ENCODE measurements at regions not wholly inside any gene's neighbourhood (a gene's known extent, or its start where the extent isn't known, plus 50 kb on each side); places are given as distances from the start of the nearest gene placed in this dataset.
"Not testable (repeated sequence)": the region's sequence is repeated elsewhere in the genome, so short reads cannot be mapped to it uniquely, and the experiment has no call there.

DNA sequence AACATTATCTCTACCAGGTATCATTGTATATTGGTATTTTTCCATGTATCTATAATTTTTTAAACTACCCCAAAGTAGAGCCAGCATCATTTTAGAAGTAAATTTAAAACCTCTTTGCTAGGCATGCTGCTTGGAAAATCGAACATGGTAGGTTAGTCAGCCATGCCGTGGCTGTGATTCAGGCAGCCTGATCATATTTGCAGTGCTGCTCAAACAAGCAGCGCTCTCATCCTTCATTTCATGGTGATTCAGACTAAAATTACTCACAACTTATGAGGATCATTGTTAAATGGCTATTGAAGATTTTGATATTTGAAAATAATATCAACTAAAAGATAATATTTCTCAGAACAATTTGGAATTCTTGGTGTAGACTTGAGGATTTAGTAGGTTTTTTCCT is 161.2 kb upstream of the SPATA31A3 start:
- H3K36me3 ChIP-seq (ENCODE audit: control insufficient read depth, insufficient read depth, low read length); H3K4me1 Mint-ChIP-seq; DNase-seq; H3K4me1 ChIP-seq (ENCODE audit: control insufficient read depth, insufficient read depth, low read length); H3K27me3 ChIP-seq (ENCODE audit: control insufficient read depth, insufficient read depth, low read length); H3K9me3 ChIP-seq (ENCODE audit: control insufficient read depth, insufficient read depth, low read length); H3K4me3 ChIP-seq (ENCODE audit: low read length); H3K9me3 Mint-ChIP-seq; H3K27me3 Mint-ChIP-seq (ENCODE audit: low read depth in 2 of 2); H3K27ac Mint-ChIP-seq; H3K4me3 Mint-ChIP-seq; H3K27ac ChIP-seq (ENCODE audit: low read length); H3K36me3 Mint-ChIP-seq; intact Hi-C loops (cut with micrococcal nuclease); ATAC-seq: not testable (repeated sequence)
- WGBS (ENCODE audit: insufficient coverage) = no CpG with 5 or more reads among the region's 3 CpGs

DNA sequence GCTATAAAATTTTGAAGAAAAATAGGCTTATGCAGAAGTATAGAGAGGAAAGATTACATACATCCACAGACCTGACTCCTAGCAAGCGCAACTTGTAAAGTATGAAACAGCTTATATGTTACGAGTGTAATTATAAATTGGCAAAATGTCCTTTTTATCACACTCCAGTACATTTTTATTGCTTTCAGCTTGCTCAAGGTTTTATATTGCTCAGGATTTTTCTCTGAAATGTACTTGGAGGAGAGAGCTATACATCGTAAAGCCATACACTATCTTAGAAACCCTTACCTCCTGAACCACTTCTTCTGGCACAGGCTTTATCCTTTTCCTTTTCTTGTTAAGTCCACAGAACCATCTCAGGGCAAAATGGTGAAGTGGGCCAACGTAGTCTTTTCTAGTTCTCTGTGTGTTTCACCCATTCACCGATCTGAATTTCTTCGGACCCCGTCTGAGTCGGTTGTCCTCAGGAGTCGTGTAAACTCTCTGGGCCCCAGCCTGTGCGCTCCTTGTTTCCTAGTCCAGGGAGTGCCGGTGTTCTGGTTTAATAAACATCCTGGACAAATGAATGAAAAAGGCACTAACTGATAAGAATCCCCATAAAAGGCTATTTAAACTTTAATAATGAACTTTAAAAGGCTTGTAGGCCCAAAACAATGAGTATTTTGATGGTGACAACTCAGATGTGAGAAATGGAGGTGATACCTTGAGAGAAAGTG is 150.2 kb upstream of the SPATA31A3 start:
- H3K27ac ChIP-seq (ENCODE audit: low read length); H3K27ac Mint-ChIP-seq; H3K4me3 ChIP-seq (ENCODE audit: low read length); intact Hi-C loops (cut with micrococcal nuclease); H3K27me3 ChIP-seq (ENCODE audit: control insufficient read depth, insufficient read depth, low read length); H3K36me3 ChIP-seq (ENCODE audit: control insufficient read depth, insufficient read depth, low read length); H3K9me3 Mint-ChIP-seq; H3K4me3 Mint-ChIP-seq; H3K4me1 ChIP-seq (ENCODE audit: control insufficient read depth, insufficient read depth, low read length); H3K27me3 Mint-ChIP-seq (ENCODE audit: low read depth in 2 of 2); ATAC-seq; H3K36me3 Mint-ChIP-seq; DNase-seq; H3K4me1 Mint-ChIP-seq; H3K9me3 ChIP-seq (ENCODE audit: control insufficient read depth, insufficient read depth, low read length): not testable (repeated sequence)
- no CpG with 5 or more reads among the region's 11 CpGs for WGBS (ENCODE audit: insufficient coverage)

DNA sequence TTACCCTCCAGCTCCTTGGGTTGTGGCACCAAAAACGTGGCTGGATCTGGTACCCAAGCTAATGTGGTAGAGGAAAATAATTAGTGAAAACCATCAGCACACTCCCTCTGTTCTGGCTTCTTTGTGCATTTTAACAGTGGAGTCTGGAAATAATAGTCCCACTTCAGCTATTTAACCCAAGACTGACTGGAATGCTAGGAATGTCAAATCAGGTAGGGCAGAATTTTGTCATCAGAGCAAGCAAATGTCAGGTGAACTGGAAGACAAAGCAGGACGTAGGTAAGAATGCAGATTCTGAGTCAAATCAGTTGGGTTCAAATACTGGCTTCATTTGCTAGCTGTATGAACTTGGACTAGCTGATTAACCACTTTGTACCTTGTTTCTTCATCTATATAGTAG is 144.0 kb upstream of the SPATA31A3 start:
- H3K4me3 ChIP-seq (ENCODE audit: low read length); H3K36me3 Mint-ChIP-seq; H3K4me3 Mint-ChIP-seq; H3K36me3 ChIP-seq (ENCODE audit: control insufficient read depth, insufficient read depth, low read length); H3K9me3 Mint-ChIP-seq; H3K9me3 ChIP-seq (ENCODE audit: control insufficient read depth, insufficient read depth, low read length); ATAC-seq; H3K27me3 ChIP-seq (ENCODE audit: control insufficient read depth, insufficient read depth, low read length); H3K27me3 Mint-ChIP-seq (ENCODE audit: low read depth in 2 of 2); H3K27ac ChIP-seq (ENCODE audit: low read length); H3K27ac Mint-ChIP-seq; intact Hi-C loops (cut with micrococcal nuclease); H3K4me1 Mint-ChIP-seq; DNase-seq; H3K4me1 ChIP-seq (ENCODE audit: control insufficient read depth, insufficient read depth, low read length): not testable (repeated sequence)
- WGBS (ENCODE audit: insufficient coverage) = no CpG with 5 or more reads among the region's 2 CpGs

DNA sequence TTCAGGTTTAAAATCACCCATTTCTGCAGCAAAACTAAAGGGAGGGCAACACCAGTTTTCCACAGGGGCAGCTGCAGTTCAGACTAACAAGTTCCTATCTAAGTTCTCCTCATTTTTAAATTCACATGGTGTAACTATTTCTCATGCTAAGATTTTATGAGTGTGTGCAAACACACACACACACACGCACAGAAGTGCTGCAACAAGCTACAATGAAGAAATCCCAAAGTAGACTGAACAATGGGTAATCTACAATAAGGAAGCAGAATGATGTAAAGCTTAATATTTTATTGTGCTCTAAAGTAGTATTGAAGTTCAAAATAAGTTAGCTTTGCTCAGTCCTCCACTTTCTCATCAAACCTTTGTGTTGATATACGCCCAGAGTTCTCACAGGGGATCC is 140.8 kb upstream of the SPATA31A3 start:
- H3K27ac ChIP-seq (ENCODE audit: low read length); H3K9me3 ChIP-seq (ENCODE audit: control insufficient read depth, insufficient read depth, low read length); H3K4me3 Mint-ChIP-seq; intact Hi-C loops (cut with micrococcal nuclease); H3K27me3 Mint-ChIP-seq (ENCODE audit: low read depth in 2 of 2); H3K9me3 Mint-ChIP-seq; DNase-seq; H3K27me3 ChIP-seq (ENCODE audit: control insufficient read depth, insufficient read depth, low read length); H3K36me3 Mint-ChIP-seq; H3K4me3 ChIP-seq (ENCODE audit: low read length); H3K27ac Mint-ChIP-seq; ATAC-seq; H3K4me1 Mint-ChIP-seq; H3K4me1 ChIP-seq (ENCODE audit: control insufficient read depth, insufficient read depth, low read length); H3K36me3 ChIP-seq (ENCODE audit: control insufficient read depth, insufficient read depth, low read length): not testable (repeated sequence)
- WGBS (ENCODE audit: insufficient coverage) = no CpG with 5 or more reads among the region's 2 CpGs

DNA sequence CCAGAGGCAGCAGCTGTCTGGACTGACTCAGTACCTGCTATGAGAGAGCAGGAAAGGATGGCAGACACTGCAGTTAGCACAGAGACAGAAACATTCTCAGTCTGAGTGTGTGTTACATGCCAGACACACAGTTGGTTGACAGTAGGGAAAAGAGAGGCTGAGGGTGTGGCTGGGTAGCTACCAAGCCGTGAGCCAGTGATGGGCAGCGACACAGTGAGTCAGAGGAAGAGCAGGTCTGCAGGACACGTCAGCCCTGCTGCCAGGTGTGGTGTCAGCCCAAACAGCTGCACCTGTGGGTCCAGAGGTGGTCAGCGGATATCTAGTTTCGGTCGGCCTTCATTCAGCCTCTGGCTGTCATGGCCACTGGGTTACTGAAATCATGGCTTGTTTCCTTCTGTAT is 124.4 kb upstream of the SPATA31A3 start:
- intact Hi-C loops (cut with micrococcal nuclease); DNase-seq; H3K27ac Mint-ChIP-seq; H3K27ac ChIP-seq (ENCODE audit: low read length); H3K36me3 ChIP-seq (ENCODE audit: control insufficient read depth, insufficient read depth, low read length); H3K4me3 ChIP-seq (ENCODE audit: low read length); H3K27me3 ChIP-seq (ENCODE audit: control insufficient read depth, insufficient read depth, low read length); H3K27me3 Mint-ChIP-seq (ENCODE audit: low read depth in 2 of 2); H3K4me1 Mint-ChIP-seq; H3K9me3 ChIP-seq (ENCODE audit: control insufficient read depth, insufficient read depth, low read length); H3K4me1 ChIP-seq (ENCODE audit: control insufficient read depth, insufficient read depth, low read length); H3K9me3 Mint-ChIP-seq; H3K36me3 Mint-ChIP-seq; ATAC-seq; H3K4me3 Mint-ChIP-seq: not testable (repeated sequence)
- WGBS (ENCODE audit: insufficient coverage) = no CpG with 5 or more reads among the region's 6 CpGs

DNA sequence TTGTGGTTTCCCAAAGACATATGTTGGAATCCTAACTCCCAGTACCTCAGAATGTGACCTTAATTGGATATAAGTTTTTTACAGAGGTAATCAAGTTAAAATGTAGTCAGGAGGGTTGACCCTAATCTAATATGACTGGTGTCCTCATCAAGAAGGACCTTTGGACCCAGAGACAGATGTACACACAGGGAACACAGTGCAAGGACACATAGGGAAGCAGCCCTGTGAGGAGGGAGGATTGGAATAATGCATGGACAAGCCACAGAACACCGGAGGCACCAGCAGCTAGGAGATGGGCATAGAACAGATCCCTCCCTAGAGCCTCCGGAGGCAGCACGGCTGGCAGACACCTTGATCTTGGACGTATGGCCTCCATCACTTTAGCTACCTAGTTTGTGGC is 119.8 kb upstream of the SPATA31A3 start:
- H3K36me3 Mint-ChIP-seq; H3K27ac Mint-ChIP-seq; H3K27ac ChIP-seq (ENCODE audit: low read length); H3K9me3 ChIP-seq (ENCODE audit: control insufficient read depth, insufficient read depth, low read length); H3K27me3 ChIP-seq (ENCODE audit: control insufficient read depth, insufficient read depth, low read length); ATAC-seq; H3K9me3 Mint-ChIP-seq; H3K4me3 ChIP-seq (ENCODE audit: low read length); DNase-seq; intact Hi-C loops (cut with micrococcal nuclease); H3K4me1 Mint-ChIP-seq; H3K36me3 ChIP-seq (ENCODE audit: control insufficient read depth, insufficient read depth, low read length); H3K4me3 Mint-ChIP-seq; H3K27me3 Mint-ChIP-seq (ENCODE audit: low read depth in 2 of 2); H3K4me1 ChIP-seq (ENCODE audit: control insufficient read depth, insufficient read depth, low read length): not testable (repeated sequence)
- no CpG with 5 or more reads among the region's 4 CpGs for WGBS (ENCODE audit: insufficient coverage)

DNA sequence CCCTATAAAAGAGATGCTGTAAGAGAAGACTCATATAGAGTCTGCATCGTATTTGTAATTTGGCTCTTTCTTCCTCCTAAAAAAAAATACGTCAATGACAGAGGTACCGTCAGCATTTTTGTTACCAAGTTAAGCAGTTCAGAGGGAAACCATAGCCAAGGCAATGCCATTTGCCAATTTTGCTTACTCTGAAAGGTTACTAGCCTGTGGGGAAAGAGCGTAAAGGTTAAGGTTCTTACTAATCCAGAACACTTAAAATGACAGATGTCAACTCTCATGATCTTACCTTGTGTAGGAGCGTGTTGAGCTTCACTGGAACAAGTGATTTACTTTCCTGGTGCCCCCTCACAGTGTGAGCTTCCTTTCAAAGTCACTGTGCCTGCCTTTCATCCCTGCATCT is 119.4 kb upstream of the SPATA31A3 start:
- H3K4me3 ChIP-seq (ENCODE audit: low read length); H3K4me1 Mint-ChIP-seq; H3K27ac ChIP-seq (ENCODE audit: low read length); H3K9me3 ChIP-seq (ENCODE audit: control insufficient read depth, insufficient read depth, low read length); H3K4me3 Mint-ChIP-seq; H3K9me3 Mint-ChIP-seq; H3K27me3 Mint-ChIP-seq (ENCODE audit: low read depth in 2 of 2); H3K27me3 ChIP-seq (ENCODE audit: control insufficient read depth, insufficient read depth, low read length); H3K27ac Mint-ChIP-seq; DNase-seq; intact Hi-C loops (cut with micrococcal nuclease); H3K4me1 ChIP-seq (ENCODE audit: control insufficient read depth, insufficient read depth, low read length); ATAC-seq; H3K36me3 ChIP-seq (ENCODE audit: control insufficient read depth, insufficient read depth, low read length); H3K36me3 Mint-ChIP-seq: not testable (repeated sequence)
- 90% methylated on average over 2 of the region's 5 CpGs for WGBS (ENCODE audit: insufficient coverage)

DNA sequence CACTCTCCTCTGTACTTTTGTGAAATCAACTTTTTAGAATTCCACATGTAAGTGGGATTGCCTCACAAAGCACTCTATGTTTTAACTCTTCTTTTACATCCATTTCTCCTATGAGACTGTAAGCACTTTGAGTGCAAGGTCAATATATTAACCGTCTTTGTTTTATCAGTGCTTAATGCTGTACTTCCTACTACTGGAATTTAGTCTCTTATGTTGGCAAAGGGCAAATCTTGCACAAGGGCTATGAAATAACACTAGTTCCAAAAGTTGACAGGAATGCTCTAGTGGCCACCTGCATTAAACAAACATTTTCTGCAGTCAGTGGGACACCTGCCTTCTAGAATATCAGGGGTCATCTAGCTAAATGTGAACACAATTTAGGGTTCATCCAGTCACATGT is 117.5 kb upstream of the SPATA31A3 start:
- H3K36me3 ChIP-seq (ENCODE audit: control insufficient read depth, insufficient read depth, low read length); H3K27me3 Mint-ChIP-seq (ENCODE audit: low read depth in 2 of 2); H3K4me1 Mint-ChIP-seq; H3K27ac ChIP-seq (ENCODE audit: low read length); H3K4me3 ChIP-seq (ENCODE audit: low read length); H3K27me3 ChIP-seq (ENCODE audit: control insufficient read depth, insufficient read depth, low read length); H3K4me1 ChIP-seq (ENCODE audit: control insufficient read depth, insufficient read depth, low read length); ATAC-seq; DNase-seq; H3K36me3 Mint-ChIP-seq; H3K4me3 Mint-ChIP-seq; H3K9me3 ChIP-seq (ENCODE audit: control insufficient read depth, insufficient read depth, low read length); H3K27ac Mint-ChIP-seq; intact Hi-C loops (cut with micrococcal nuclease); H3K9me3 Mint-ChIP-seq: not testable (repeated sequence)
- WGBS (ENCODE audit: insufficient coverage) = no CpG with 5 or more reads among the region's 1 CpG
